ENCODE measurements at regions not wholly inside any gene's neighbourhood (a gene's known extent, or its start where the extent isn't known, plus 50 kb on each side); places are given as distances from the start of the nearest gene placed in this dataset.

DNA sequence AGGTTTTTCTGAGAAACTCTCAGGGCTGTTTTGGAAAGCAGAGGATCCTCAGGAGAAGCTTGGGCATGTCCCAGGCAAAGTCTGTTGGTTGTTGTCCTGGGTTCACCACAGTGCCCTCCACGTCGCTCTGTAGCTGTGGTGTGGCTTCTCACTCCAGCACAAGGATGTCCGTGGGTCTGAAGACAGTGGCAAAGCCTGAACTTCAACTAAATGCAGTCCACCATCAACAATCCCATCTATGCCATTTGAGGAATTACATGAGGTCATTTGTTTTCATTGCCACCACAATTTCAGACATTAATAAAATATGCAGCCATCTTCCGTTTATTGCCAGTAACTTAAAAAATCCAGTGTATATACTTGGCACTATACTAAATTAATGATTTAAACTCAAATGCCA is 272.1 kb downstream of the LRIG3 start:
- no peak for TF ChIP-seq POLR2A (IDR thresholded peaks at IDR 0.05; ENCODE audit: low read length)
- no peak for TF ChIP-seq GATA1 (IDR thresholded peaks at IDR 0.05; ENCODE audit: low read depth, low read length)

All from erythroblast (primary cell).